GM18861 (cell line): ENCODE measurements at regions not wholly inside any gene's neighbourhood (a gene's known extent, or its start where the extent isn't known, plus 50 kb on each side); places are given as distances from the start of the nearest gene placed in this dataset.
"Not testable (repeated sequence)": the region's sequence is repeated elsewhere in the genome, so short reads cannot be mapped to it uniquely, and the experiment has no call there.

ENCODE experiments used
- ATAC-seq: cut with Tn5 transposase; IDR thresholded peaks from one replicate; pipeline ENCODE4 v1.9.1; 2021; ENCODE audit not compliant: unreplicated experiment

- ATAC-seq = not testable (repeated sequence)
These were observed 293.8 kb downstream of the RDH14 start for GRCh38 chr2:18266699-18267098.

GRCh38 chr2:18265614-18266586, 294.6 kb downstream of the RDH14 start:
- ATAC-seq = no peak

DNA sequence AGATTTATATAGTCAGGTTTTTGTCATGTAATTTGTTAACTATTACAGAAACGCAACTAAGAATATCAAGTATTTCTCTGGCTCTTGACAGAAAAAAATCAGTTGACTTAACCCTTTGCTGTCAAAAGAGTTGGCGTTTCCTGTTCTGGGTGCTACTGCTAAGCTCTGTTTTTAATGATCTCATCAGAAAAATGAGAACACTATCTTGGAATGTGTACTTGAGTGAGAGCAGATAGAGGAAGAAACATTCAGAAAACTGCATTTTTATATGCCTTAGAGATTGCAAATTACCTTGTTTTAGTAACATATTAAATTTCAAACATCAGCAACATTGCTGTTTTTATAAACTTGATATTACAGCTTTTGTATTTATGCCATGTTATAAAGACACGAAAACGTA, 297.9 kb downstream of the RDH14 start:
- no peak for ATAC-seq

DNA sequence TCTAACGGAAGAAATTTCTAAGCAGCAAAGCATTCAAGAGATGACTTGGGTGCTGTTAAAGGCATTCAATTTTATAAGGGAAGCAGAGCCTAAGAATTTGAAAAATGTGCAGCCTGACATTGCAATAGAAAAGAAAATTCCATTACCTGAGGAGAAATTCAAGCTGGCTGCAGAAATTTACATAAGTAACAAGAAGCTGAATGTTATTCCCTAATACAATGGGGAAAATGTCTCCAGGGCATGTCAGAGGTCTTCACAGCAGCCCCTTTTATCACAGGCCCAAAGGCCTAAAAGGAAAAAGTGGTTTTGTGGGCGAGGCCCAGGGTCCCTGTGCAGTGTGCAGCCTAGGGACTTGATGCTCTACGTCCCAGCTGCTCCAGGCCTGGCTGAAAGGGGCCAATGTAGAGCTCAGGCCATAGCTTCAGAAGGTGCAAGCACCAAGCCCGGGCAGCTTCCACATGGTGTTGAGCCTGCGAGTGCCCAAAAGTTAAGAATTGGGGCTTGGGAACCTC, 306.7 kb downstream of the RDH14 start:
- ATAC-seq = no peak

GRCh38 chr2:18251486-18251885, 309.0 kb downstream of the RDH14 start:
- ATAC-seq = no peak

DNA sequence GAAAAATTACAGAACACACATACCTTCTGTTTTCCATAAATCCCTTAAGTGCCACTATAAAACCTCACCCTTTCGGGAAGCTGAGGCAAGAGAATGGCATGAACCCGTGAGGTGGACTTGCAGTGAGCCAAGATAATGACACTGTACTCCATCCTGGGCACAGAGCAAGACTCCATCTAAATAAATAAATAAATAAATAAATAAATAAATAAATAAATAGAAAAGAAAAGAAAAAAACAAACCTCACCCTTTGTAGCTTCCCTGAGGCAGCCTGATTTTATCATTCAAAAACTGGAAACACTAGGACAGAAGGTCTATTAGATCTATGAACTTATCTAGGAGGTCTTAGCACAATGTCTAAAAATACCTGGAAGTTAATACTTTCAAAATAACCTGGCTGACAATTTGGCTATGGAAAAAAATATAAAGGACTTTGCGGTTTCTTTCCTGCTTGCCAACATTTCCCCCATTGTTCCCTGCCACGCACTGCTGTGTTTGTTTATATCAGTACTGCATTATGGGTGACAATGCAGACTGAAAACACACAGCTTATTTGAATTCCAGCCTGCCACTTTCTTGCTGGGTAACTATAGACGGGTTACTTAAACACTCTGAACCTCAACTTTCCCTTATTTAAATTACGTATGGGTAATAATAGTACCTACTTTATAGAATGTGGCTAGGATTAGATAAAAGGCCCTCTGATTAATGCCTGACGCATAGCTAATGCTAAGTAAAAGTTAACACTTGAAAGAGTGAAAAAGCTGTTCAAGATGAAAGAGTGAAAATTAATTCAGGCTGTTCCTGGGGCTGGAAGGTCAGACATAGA, 313.0 kb downstream of the RDH14 start:
- no peak for ATAC-seq

DNA sequence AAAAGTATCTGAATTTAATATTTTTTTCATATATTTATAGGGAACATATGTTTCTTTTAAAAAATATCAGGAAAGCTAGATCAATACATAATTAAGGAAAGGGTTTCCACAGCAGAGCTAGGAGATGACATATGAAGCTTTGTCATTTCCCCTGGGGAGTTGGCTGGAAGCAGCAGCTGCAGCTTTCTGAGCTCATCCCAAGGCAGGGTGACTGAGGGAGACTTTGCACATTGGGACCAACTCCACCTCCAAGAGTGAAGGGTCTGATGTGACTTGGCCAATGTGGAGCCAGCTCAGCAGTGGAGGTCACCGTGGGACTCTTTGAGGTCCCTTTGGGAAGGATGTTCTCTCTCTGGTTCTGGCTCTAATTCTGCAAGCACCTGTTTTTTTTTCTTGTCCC, 315.1 kb downstream of the RDH14 start:
- ATAC-seq = no peak

DNA sequence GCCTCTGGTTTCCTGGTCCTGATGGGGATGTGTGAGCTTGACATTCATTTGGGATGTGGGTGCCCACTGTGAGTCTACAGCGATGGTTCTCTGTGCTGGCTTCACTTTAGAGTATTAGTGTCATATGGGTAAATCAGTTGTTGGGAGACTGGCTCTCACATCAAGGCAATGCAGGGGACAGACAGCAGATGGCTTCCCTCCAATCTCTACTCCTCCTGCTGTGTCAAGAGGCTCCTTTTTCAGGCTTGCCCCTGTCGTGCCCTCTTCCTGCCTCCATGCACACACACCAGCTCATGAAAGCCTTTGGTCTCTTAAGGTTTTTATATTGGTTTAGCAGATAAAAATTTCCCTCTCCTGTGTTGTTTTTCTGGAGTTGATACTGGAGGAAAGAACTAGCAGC, 315.6 kb downstream of the RDH14 start:
- no peak for ATAC-seq

DNA sequence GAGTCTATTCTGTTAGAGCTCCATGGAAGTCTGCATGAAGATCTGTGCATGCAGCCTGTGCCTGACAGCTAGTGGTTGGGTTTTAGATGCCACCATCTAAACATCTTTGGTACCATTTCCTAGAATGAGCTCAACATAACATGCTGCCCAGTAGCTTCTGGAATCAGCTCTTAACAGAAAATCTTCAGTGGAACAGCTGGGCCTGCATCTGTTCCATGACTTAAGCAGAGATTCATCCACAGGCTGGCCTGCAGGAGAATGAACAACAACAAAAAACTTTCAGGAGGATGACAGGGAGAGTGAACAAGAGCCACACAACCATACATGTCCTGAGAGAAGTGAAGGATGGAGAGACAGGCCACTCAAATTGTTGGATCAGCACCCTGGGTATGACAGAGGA, 316.6 kb downstream of the RDH14 start:
- no peak for ATAC-seq

GRCh38 chr2:18242716-18243115, 317.7 kb downstream of the RDH14 start:
- no peak for ATAC-seq

GRCh38 chr2:18238209-18238608, 322.2 kb downstream of the RDH14 start:
- no peak for ATAC-seq

DNA sequence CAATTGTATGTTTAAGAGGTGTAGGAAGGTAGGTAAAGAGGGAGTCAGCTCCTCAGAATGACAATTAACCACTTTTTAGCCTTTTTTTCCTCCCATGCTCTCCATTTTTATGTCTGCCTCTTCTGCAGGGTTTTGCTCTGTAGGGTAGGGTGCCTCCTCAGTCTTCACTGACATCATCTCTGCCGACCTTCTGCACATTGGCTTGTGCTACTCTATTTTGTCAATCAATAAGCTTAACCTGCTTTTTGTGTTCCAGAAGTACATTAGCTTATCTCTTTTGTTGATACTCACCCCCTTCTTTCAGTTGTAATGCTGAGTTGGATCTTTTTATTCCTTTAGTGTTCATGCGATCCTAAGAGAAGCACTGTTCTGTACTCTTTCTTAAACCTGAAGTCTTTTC, 323.2 kb downstream of the RDH14 start:
- no peak for ATAC-seq

DNA sequence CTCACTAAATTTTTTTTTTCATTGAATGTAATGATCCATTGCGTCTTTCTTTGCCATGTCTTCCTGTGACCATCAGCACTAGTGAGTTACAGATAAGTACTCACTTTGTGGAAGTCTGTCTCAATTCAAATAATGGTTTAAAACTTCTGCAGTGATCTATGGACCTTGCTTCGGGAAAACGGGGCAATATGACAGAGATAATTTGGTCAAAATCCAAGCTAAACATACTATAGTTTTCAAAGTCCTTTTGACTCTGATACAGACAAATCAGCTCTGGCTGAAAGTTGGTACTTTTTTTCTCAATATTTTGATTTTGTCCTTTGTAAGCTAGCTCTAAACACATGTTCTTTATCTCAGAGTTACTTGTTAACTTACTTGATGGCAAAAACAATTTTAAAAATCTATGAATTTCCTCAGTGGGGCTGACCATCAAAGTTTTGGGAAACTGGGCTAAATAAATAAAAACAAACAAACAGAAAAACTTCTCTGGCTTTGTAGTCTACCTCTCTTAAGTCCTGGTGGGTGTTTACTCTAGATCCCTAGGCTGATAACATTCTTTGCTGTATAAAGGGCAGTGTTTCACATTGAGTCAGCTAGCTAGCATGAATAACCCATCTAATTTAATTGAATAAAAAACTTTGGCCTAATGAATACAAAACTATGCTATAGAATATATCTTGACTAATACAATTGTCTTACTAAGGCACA, 327.6 kb downstream of the RDH14 start:
- no peak for ATAC-seq

DNA sequence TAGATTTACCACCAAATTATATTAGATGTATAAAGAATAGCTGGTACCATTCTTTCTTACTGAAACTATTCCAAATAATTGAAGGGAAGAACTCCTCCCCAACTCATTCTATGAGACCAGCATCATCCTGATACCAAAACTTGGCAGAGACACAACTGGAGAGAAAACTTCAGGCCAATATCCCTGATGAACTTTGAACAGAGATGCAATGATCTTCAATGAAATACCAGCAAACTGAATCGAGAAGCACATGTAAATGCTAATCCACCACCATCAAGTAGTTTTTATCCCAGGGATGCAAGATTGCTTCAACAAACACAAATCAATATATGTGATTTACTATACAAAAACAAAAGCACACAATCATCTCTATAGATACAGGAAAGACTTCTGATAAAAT, 329.8 kb downstream of the RDH14 start:
- no peak for ATAC-seq

DNA sequence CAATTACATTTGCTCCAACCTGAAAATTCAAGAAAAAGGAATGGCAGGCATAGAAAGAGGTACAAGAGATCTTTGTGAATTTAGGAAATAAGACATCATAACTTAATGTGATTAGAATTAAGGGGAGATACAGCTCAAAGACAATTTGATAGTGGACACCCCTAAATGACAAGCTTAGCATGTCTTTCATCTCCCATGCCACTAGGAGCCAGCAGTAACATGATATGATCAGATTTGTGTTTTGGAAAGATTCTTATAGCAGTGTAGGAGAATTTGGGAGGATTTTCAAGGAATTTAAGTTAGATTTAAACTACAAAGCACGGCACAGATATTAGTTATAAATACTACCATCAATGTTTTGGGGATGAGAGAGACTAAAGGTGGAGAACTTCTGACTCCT, 340.8 kb downstream of the RDH14 start:
- no peak for ATAC-seq

GRCh38 chr2:18218160-18218933, 339.9 kb downstream of the KCNS3 start:
- no peak for ATAC-seq

DNA sequence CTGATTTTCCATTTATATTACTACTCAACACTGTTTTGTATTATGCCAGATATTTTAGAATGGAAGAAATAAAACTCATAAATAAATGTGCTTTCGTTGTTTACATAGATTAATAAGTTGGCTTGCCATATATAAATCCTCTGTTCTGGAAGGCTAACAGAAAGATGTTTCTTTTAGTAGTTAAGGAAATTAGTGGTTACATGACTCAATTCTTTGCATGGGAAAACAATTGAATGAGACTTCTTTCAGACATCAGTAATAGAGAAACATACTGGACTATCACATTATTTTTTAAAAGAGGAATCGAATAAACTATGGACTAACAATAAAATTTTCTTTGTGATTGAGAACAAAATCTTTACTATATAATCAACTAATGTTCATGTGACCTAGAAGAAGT, 336.5 kb downstream of the KCNS3 start:
- no peak for ATAC-seq

- ATAC-seq = no peak
These were observed 335.5 kb downstream of the KCNS3 start for GRCh38 chr2:18213986-18214385.

GRCh38 chr2:18209934-18210639, 331.6 kb downstream of the KCNS3 start:
- ATAC-seq = no peak

GRCh38 chr2:18208956-18209355, 330.5 kb downstream of the KCNS3 start:
- ATAC-seq = no peak
